Posterior cingulate gyrus (tissue), 11 donors: ENCODE measurements at regions not wholly inside any gene's neighbourhood (a gene's known extent, or its start where the extent isn't known, plus 50 kb on each side); places are given as distances from the start of the nearest gene placed in this dataset.

Experiments
- DNase-seq, 10 donors: peaks; one replicate each; pipeline versions ENCODE4 v3.0.0 to v3.0.0-alpha.2; 2020 to 2021; ENCODE audit warnings: mixed read lengths in 3 of 10
- intact Hi-C: fragments of 100-400 bp; cut with DNase I; formaldehyde crosslinking; loops from one replicate; pipeline ENCODE4 v1.15.1; 2023

- intact Hi-C loops: no loop called here
- peak in 4 of 10 donors; percentile 3 to 81 (median 70) for DNase-seq
Measured at GRCh38 chr16:85401917-85402766, 211.0 kb upstream of the GSE1 start.

GRCh38 chr16:85402910-85403692 lies 210.0 kb upstream of the GSE1 start:
- intact Hi-C loops: no loop called here
- DNase-seq: peak in 4 of 10 donors; percentile 3 to 57 (median 51)

- DNase-seq: peak in 2 of 10 donors; percentile 24 to 53
- intact Hi-C loops: no loop called here
Measured at GRCh38 chr16:85403693-85404092, 209.4 kb upstream of the GSE1 start.

GRCh38 chr16:85412911-85413520 lies 200.1 kb upstream of the GSE1 start:
- peak in 4 of 10 donors; percentile 10 to 78 (median 62) for DNase-seq

GRCh38 chr16:85413691-85414663 lies 199.1 kb upstream of the GSE1 start:
- intact Hi-C loops: no loop called here
- DNase-seq: peak in 4 of 10 donors; percentile 0 to 48 (median 30)

More at GRCh38 chr16:85412911-85413520, 200.1 kb upstream of the GSE1 start:
- intact Hi-C loops: no loop called here

GRCh38 chr16:85415196-85416090 lies 197.7 kb upstream of the GSE1 start:
- DNase-seq: peak in 4 of 10 donors; percentile 12 to 74 (median 53)
- intact Hi-C loops: loop anchor here (2.0 kb wide), 1 partner anchor 195 kb away; no protein-coding TSS in a partner anchor

GRCh38 chr16:85416228-85417109 lies 196.7 kb upstream of the GSE1 start:
- peak in 6 of 10 donors; percentile 26 to 90 (median 63) for DNase-seq
- intact Hi-C loops: loop anchor here (2.0 kb wide), 1 partner anchor 194 kb away; no protein-coding TSS in a partner anchor

- peak in 4 of 10 donors; percentile 12 to 74 (median 56) for DNase-seq
- intact Hi-C loops: loop anchor here (2.0 kb wide), 1 partner anchor 193 kb away; no protein-coding TSS in a partner anchor
Measured at GRCh38 chr16:85417156-85417860, 195.8 kb upstream of the GSE1 start.

GRCh38 chr16:85418978-85419491 lies 194.1 kb upstream of the GSE1 start:
- intact Hi-C loops: no loop called here

GRCh38 chr16:85419503-85420408 lies 193.4 kb upstream of the GSE1 start:
- intact Hi-C loops: loop anchor here (10.0 kb wide), 1 partner anchor 135 kb away; no protein-coding TSS in a partner anchor
- DNase-seq: peak in 2 of 10 donors; percentile 52 to 66

More at GRCh38 chr16:85418978-85419491, 194.1 kb upstream of the GSE1 start:
- peak in 8 of 10 donors; percentile 58 to 94 (median 74) for DNase-seq

GRCh38 chr16:85420501-85421337 lies 192.4 kb upstream of the GSE1 start:
- peak in 5 of 10 donors; percentile 22 to 89 (median 62) for DNase-seq
- intact Hi-C loops: loop anchor here (10.0 kb wide), 1 partner anchor 134 kb away; no protein-coding TSS in a partner anchor

- intact Hi-C loops: loop anchor here (10.0 kb wide), 1 partner anchor 133 kb away; no protein-coding TSS in a partner anchor
- DNase-seq: peak in 4 of 10 donors; percentile 13 to 72 (median 44)
Measured at GRCh38 chr16:85421338-85422195, 191.6 kb upstream of the GSE1 start.

- peak in 4 of 10 donors; percentile 24 to 76 (median 72) for DNase-seq
- intact Hi-C loops: loop anchor here (10.0 kb wide), 1 partner anchor 133 kb away; no protein-coding TSS in a partner anchor
Measured at GRCh38 chr16:85422196-85422631, 190.9 kb upstream of the GSE1 start.
